IPS-15b (cell line): ENCODE measurements at regions not wholly inside any gene's neighbourhood (a gene's known extent, or its start where the extent isn't known, plus 50 kb on each side); places are given as distances from the start of the nearest gene placed in this dataset.

Experiments used
- H3K27me3 ChIP-seq: one replicate; pipeline ENCODE4 v1.6.1; 2013; ENCODE audit warnings: low read length; ENCODE audit not compliant: control insufficient read depth, insufficient read depth
- H3K36me3 ChIP-seq: one replicate; pipeline ENCODE4 v1.6.1; 2013; ENCODE audit warnings: low read length; ENCODE audit not compliant: control insufficient read depth, insufficient read depth
- H3K4me1 ChIP-seq: one replicate; pipeline ENCODE4 v1.6.1; 2013; ENCODE audit warnings: mild to moderate bottlenecking, low read length; ENCODE audit not compliant: control insufficient read depth, insufficient read depth
- H3K4me3 ChIP-seq: one replicate; pipeline ENCODE4 v1.5.1; 2013; ENCODE audit warnings: low read depth, low read length
- H3K9ac ChIP-seq: one replicate; pipeline ENCODE4 v1.6.1; 2013; ENCODE audit warnings: low read depth, mild to moderate bottlenecking, low read length
- H3K9me3 ChIP-seq: one replicate; pipeline ENCODE4 v1.6.1; 2013; ENCODE audit warnings: mild to moderate bottlenecking, low read length; ENCODE audit not compliant: control insufficient read depth, insufficient read depth

GRCh38 chr9:93857528-93857927 lies 97.6 kb downstream of the BARX1 start:
- H3K27me3 ChIP-seq = peaks cover 5% of the 10 kb centered on the region

GRCh38 chr9:93852728-93853127 lies 102.4 kb downstream of the BARX1 start:
- no peaks in the 10 kb centered on the region for H3K36me3 ChIP-seq
- H3K9me3 ChIP-seq = no peaks in the 10 kb centered on the region
- no peaks in the 10 kb centered on the region for H3K27me3 ChIP-seq
- no peaks in the 10 kb centered on the region for H3K4me1 ChIP-seq
- no peak overlapping the region for H3K4me3 ChIP-seq
- H3K9ac ChIP-seq = no peak overlapping the region

More at GRCh38 chr9:93857528-93857927, 97.6 kb downstream of the BARX1 start:
- Histone ChIP-seq H3K4me3 (no peak overlapping the region), H3K4me1 (no peaks in the 10 kb centered on the region), H3K36me3 (no peaks in the 10 kb centered on the region), H3K9ac (no peak overlapping the region), H3K9me3 (no peaks in the 10 kb centered on the region)

GRCh38 chr9:93846349-93846748 lies 108.8 kb downstream of the BARX1 start:
- no peak overlapping the region for H3K9ac ChIP-seq
- no peaks in the 10 kb centered on the region for H3K36me3 ChIP-seq
- H3K9me3 ChIP-seq = no peaks in the 10 kb centered on the region
- H3K27me3 ChIP-seq = no peaks in the 10 kb centered on the region
- no peaks in the 10 kb centered on the region for H3K4me1 ChIP-seq
- H3K4me3 ChIP-seq = no peak overlapping the region

- Histone ChIP-seq H3K4me3 (no peak overlapping the region), H3K9me3 (no peaks in the 10 kb centered on the region), H3K9ac (no peak overlapping the region)
Observed at GRCh38 chr9:93843396-93843795, 111.8 kb downstream of the BARX1 start.

GRCh38 chr9:93830606-93831005 lies 124.5 kb downstream of the BARX1 start:
- Histone ChIP-seq H3K4me3 (no peak overlapping the region), H3K9me3 (no peaks in the 10 kb centered on the region), H3K4me1 (peaks cover 2% of the 10 kb centered on the region), H3K27me3 (peaks cover 12% of the 10 kb centered on the region), H3K36me3 (no peaks in the 10 kb centered on the region), H3K9ac (no peak overlapping the region)

More at GRCh38 chr9:93843396-93843795, 111.8 kb downstream of the BARX1 start:
- Histone ChIP-seq H3K27me3 (no peaks in the 10 kb centered on the region), H3K36me3 (no peaks in the 10 kb centered on the region), H3K4me1 (no peaks in the 10 kb centered on the region)

- Histone ChIP-seq H3K9ac (no peak overlapping the region), H3K9me3 (no peaks in the 10 kb centered on the region), H3K4me1 (peaks cover 2% of the 10 kb centered on the region), H3K4me3 (no peak overlapping the region), H3K36me3 (no peaks in the 10 kb centered on the region), H3K27me3 (peaks cover 17% of the 10 kb centered on the region)
Observed at GRCh38 chr9:93830012-93830596, 125.1 kb downstream of the BARX1 start.

- no peaks in the 10 kb centered on the region for H3K36me3 ChIP-seq
- H3K9ac ChIP-seq = no peak overlapping the region
- no peaks in the 10 kb centered on the region for H3K9me3 ChIP-seq
- no peak overlapping the region for H3K4me3 ChIP-seq
- H3K27me3 ChIP-seq = peaks cover 21% of the 10 kb centered on the region
- H3K4me1 ChIP-seq = peaks cover 2% of the 10 kb centered on the region
Observed at GRCh38 chr9:93829271-93830011, 125.7 kb downstream of the BARX1 start.

- H3K4me3 ChIP-seq = no peak overlapping the region
- no peaks in the 10 kb centered on the region for H3K36me3 ChIP-seq
- peaks cover 21% of the 10 kb centered on the region for H3K27me3 ChIP-seq
- H3K9me3 ChIP-seq = no peaks in the 10 kb centered on the region
- no peak overlapping the region for H3K9ac ChIP-seq
- H3K4me1 ChIP-seq = peaks cover 2% of the 10 kb centered on the region
Observed at GRCh38 chr9:93828331-93829097, 126.6 kb downstream of the BARX1 start.

- Histone ChIP-seq H3K4me3 (peak overlapping the region; percentile 36), H3K36me3 (no peaks in the 10 kb centered on the region), H3K27me3 (peaks cover 21% of the 10 kb centered on the region), H3K9ac (no peak overlapping the region), H3K9me3 (no peaks in the 10 kb centered on the region), H3K4me1 (peaks cover 2% of the 10 kb centered on the region)
Observed at GRCh38 chr9:93827545-93828330, 127.4 kb downstream of the BARX1 start.

- Histone ChIP-seq H3K9ac (no peak overlapping the region), H3K27me3 (peaks cover 21% of the 10 kb centered on the region), H3K4me1 (peaks cover 2% of the 10 kb centered on the region), H3K9me3 (no peaks in the 10 kb centered on the region), H3K4me3 (peak overlapping the region; percentile 36), H3K36me3 (no peaks in the 10 kb centered on the region)
Observed at GRCh38 chr9:93826905-93827544, 128.1 kb downstream of the BARX1 start.

- peaks cover 21% of the 10 kb centered on the region for H3K27me3 ChIP-seq
- H3K9me3 ChIP-seq = no peaks in the 10 kb centered on the region
- H3K4me3 ChIP-seq = peak overlapping the region; percentile 36
- H3K9ac ChIP-seq = no peak overlapping the region
- peaks cover 2% of the 10 kb centered on the region for H3K4me1 ChIP-seq
- H3K36me3 ChIP-seq = no peaks in the 10 kb centered on the region
Observed at GRCh38 chr9:93826209-93826608, 128.9 kb downstream of the BARX1 start.
